ENCODE measurements at regions not wholly inside any gene's neighbourhood (a gene's known extent, or its start where the extent isn't known, plus 50 kb on each side); places are given as distances from the start of the nearest gene placed in this dataset.
A peak's percentile ranks its signal among the peaks of the same experiment; 100 is the strongest.

DNA sequence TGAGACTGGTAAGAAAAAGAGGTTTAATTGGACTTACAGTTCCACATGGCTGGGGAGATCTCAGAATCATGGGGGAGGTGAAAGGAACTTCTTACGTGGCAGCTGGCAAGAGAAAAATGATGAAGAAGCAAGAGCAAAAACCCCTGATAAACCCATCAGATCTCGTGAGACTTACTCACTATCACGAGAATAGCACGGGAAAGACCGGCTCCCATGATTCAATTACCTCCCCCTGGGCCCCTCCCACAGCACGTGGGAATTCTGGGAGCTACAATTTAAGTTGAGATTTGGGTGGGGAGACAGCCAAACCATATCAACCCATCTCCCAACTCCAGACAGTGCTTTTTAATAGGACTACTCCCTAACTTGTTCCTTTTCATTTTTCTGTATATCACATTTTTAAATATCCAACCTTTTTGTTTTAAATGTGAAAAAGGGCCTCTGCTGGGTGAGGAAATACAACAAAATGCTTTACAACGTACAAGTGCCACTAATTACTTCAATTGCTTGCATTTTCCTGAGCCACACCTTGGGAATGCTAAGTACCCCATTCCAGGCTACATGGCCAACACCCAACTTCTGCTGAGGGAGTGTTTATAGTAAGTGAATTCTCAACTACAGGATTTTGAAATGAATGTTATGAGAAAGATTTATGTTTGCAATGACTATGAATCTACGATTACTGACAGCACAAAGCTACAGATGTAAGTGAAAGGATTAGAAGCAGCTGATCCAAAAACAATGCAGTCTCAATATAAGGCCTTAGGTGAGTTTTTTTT lies 294.1 kb upstream of the CD180 start:
- DNase-seq: no peak

- no peak for DNase-seq
These were observed 292.3 kb upstream of the CD180 start for GRCh38 chr5:67488885-67489284.

GRCh38 chr5:67487862-67488261 lies 291.3 kb upstream of the CD180 start:
- no peak for DNase-seq

DNA sequence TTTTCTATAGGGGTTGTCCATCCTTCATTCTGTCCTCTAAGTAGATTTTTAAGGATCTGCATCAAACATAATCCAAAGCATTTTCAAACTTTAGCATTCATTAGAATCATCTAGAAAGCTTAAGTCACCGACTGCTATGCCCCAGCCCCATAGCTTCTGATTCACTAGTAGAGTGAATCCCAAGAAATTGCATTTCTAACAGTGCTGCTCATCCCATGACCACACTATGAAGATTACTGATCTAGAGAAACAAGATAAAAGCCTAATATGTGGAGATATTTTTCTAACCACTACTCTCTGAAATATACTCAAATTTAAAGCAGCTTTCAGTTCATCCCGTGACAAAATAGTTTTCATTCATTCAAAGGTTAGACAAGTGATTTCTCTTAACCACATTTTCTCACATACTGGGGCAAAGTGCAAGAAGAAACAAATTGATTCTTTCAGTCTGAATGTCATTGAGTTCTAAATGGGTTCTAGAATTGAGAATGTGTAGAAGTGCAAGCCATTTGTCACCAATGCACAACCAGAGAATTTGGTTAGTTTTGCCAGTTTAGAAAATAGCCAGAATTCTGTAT lies 286.9 kb upstream of the CD180 start:
- DNase-seq: peak; percentile 48

DNA sequence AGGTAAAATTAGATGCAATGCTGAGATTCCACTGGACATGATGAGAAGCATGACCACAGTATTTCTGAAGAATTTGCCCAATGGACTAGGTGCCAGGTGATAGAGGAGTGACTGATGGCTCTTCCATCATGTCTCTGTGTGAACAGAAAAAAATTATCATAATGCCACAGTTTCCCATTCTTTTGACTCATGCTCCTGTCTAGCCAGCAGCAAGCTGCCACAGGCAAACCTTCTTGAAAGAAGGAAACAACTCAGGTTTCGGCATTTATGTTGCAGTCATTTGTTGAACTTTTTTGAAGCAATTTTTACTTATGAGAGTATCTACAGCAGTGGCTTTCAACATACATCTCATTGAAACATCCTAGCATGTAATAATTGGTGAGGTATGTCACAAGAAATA lies 284.8 kb upstream of the CD180 start:
- no peak for DNase-seq

DNA sequence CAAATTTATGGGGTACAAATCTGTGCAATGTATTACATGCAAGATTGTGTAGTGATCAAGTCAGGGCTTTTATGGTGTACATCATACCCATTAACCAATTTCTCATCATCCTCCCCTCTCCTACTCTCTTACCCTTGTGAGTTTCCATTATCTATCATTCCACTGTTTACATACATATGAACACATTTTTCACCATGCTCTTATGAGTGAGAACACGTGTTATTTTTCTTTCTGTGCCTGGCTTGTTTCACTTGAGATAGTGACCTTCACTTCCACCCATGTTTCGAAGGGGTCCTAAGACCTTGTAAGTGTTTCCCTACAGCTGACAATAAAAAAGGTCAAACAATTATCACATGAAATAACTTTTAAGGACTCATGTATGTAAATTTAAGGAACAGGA lies 281.7 kb upstream of the CD180 start:
- no peak for DNase-seq

- no peak for DNase-seq
These were observed 280.4 kb upstream of the CD180 start for GRCh38 chr5:67476995-67477394.

DNA sequence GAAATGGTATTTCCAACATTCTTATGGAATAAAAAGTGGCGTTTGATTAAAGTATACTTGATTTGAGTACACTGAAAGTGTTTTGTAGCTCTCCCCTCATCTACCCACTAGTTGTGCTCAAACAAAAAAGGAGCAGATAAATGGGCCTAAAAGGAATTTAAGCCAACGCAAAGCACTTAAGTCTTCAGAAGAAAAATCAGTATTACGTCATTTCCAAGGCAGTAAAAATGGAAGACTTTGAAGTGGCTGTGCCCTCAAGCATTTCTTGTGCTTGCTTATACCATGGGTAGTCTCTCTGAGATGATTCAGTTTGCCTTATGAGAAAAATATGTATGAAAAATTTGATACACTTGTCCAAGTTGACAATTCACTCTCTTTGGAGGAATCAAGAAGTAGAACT lies 279.9 kb upstream of the CD180 start:
- DNase-seq: no peak

- DNase-seq: no peak
These were observed 278.9 kb upstream of the CD180 start for GRCh38 chr5:67475489-67475888.

GRCh38 chr5:67474597-67475238 lies 278.1 kb upstream of the CD180 start:
- DNase-seq: no peak

- DNase-seq: no peak
These were observed 270.5 kb upstream of the CD180 start for GRCh38 chr5:67467110-67467509.

DNA sequence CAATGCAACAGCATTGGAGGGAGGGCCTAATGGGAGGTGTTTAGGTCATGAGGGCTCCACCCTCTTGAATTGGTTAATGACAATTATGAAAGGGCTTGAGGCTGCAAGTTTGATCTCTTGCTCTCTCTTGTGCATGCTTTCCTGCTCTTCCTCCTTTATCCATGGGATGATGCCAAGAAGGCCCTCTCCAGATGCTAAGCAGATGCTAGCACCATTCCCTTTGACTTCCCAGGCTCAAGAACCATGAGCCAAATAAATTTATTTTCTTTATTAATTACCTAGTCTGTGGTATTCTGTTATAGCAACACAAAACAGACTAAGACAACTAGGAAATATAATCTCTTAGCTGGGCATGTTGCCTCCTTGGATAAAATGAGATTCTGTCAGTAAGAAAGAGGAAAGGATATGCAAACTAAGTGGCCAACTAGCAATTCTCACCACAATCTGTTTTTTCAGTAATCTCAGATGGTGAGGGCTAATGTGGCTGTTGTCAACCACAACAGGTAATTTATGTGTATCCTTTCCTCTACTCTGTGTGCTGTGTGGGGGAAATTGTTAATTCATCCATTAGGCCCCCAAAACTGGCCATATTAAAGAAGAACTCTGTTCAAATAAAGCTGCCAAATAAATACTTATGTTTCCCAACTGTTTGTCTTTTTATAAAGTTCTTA lies 269.1 kb upstream of the CD180 start:
- DNase-seq: no peak

- DNase-seq: no peak
These were observed 265.5 kb upstream of the CD180 start for GRCh38 chr5:67462147-67462546.

DNA sequence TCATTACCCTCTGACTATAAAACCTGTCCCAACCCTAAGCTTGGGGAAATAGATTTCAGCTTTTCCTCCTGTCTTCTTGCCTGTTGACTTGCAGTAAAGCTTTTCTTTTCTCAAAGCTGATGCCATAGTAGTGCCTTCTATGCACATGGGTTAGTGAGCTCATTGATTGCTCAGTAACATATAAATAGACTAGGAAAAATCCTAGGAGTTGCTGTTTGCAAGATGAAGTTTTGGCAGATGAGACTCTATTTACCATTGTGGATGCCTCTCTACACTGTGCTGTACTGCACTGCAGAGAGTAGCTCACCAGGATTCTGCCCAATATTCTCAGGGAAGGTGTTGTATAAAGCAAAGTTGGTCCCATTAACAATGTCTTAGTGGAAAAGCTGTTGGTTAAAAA lies 262.7 kb upstream of the CD180 start:
- DNase-seq: no peak

- DNase-seq: peak; percentile 4
These were observed 259.4 kb upstream of the CD180 start for GRCh38 chr5:67455970-67456369.

DNA sequence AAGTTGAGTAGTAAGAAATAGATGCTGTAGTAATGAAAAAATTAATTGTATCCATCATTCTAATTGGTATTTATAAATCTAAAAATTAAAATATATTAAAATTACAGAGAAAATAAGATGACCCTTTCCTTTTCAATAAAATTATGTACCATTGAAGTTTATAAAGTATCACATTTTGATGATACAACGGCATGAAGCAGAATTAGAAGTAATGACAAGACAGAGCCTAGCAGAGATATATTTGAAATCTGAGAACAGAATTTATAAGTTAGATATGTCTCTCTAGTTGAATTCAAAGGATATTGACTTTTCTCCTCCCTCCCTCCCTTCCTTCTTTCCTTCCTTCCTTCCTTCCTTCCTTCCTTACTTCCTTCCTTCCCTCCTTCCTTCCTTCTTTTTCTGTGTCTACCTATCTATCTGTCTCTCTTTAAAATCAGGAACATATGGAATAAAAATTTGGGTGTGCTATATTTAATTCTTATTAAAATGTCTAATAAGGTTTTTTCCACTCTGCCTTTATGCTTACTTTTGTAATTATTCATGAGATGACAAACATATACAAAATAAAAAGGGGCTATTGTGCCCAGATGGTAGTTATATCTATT lies 258.5 kb upstream of the CD180 start:
- no peak for DNase-seq

- no peak for DNase-seq
These were observed 256.7 kb upstream of the CD180 start for GRCh38 chr5:67453111-67453905.

- no peak for DNase-seq
These were observed 255.2 kb upstream of the CD180 start for GRCh38 chr5:67451640-67452279.

- DNase-seq: no peak
These were observed 251.1 kb upstream of the CD180 start for GRCh38 chr5:67447732-67448131.

DNA sequence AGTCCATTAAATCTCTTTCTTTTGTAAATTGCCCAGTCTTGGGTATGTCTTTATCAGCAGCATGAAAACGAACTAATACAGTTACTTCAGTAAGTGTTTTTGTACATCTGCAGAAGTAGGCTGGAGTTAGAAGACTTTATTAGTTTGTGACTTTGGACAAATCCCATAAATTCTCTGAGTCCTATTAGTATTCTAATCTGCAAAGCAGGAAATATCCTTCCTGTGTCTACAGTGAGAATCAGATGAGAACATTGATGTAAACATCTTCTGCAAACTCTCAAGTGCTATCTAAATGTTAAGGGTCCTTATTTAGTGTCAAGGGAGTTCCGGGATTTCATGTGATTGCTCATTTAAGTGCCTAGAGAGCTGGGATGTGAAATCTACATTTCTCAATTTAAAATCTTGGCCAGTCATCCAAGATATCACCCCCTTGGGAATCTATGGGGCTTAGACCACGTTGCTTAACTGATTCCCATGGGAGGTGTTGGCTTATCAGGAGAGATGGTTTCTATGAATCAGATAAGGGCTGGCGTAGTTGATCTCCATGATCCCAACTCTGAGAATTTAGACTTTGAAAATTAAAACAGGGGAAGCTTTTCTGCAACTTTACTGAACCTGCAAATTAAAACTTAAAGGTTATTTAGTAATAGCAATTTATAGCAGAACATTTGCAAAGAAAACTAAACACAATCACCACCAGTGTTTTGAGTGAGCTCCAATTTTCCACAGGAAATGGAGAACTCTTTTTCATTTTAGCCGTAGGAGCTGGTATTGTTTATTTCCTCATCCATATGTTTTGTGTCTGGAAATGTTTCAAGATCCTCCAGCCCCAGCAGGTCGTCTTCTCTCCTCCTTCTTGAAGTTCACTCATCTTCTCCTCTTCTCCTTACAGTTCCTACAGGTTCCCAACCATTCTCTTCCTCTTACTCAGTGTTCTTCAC lies 241.6 kb upstream of the CD180 start:
- DNase-seq: no peak

- DNase-seq: no peak
These were observed 238.4 kb upstream of the CD180 start for GRCh38 chr5:67435032-67435431.

Data from activated CD4-positive, alpha-beta T cell treated with anti-CD3 and anti-CD28 coated beads, Interleukin-2, amount 50 U/mL, for 16 hours (primary cell).